Colon (tissue), 2 donors: ENCODE measurements at regions not wholly inside any gene's neighbourhood (a gene's known extent, or its start where the extent isn't known, plus 50 kb on each side); places are given as distances from the start of the nearest gene placed in this dataset.

ENCODE experiments used
- FAIRE-seq: peaks from 2 replicates; lab custom pipeline; 2012; peaks lifted over from hg19 to GRCh38; lab: Jason Lieb, UNC
- donor health status: control.
- donor health status: control.

- no peak for FAIRE-seq
Observed at GRCh38 chr2:196442211-196442610, 197.3 kb upstream of the CCDC150 start.

DNA sequence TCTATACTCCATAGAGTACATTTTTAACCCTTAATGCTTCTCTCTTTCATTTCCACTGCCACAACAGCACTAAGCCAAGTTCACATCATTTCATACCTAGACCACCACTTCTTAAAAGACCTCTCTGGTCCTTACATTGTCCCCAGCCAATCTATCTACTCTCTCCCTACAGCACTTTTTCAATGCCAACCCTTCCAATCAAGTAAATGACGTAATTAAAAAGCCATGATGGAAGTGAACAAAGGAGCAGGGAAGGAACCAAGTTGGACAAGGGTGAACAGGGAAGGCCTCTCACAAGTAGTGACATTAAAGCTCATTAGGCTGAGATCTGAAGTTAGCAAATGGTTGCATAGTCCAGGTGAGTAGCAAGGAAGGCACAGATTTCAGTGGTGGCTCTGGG lies 195.1 kb upstream of the CCDC150 start:
- no peak for FAIRE-seq

DNA sequence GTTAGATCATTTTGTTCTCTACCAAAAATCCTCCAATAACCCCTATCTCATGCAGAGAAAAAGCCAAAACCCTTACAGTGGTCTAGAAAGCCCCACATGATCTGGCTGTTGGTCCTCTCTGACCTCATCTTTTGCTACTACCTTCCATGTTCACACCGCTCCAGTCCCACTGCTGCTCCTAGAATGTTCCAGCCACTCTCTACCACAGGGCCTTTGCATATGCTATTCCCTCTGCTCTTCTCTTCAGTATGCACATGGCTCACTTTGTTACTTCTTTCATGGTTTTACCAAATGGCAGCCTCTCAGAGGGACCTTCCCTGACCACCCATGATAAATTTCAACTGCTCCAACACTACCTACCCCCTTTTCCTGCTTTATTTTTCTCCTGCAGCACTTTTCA lies 193.5 kb upstream of the CCDC150 start:
- FAIRE-seq, result no peak

DNA sequence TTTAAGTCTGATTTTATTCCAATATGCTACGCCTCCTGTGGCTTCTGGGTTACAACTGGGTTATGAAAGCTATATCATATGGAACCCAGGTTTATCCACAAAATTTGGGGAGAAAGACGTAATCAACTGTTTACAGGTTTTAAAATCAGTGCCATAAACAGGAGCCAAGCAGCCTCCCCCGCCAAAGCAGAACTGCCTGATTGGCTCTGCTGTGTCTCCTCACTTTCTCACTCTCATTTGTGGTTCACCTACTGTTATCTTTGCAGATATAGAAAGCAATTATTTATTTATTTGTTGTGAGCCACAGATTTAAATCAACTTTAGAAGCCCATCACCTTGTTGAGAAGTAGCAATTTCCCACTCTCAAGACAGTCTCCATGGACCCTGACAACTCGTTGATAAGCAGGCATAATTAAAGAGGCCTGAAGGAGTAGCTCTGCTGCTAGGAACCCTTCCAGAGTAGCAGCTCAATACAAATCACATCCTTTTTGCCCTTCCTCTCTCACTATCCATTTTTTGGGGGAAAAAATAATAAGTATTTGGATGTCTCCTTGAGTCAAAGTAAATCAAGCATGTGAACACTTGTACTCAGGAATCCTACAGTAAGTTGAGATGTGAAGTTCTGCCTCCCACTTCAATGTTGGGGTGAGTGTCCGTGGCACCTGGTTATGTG lies 191.0 kb upstream of the CCDC150 start:
- no peak for FAIRE-seq

DNA sequence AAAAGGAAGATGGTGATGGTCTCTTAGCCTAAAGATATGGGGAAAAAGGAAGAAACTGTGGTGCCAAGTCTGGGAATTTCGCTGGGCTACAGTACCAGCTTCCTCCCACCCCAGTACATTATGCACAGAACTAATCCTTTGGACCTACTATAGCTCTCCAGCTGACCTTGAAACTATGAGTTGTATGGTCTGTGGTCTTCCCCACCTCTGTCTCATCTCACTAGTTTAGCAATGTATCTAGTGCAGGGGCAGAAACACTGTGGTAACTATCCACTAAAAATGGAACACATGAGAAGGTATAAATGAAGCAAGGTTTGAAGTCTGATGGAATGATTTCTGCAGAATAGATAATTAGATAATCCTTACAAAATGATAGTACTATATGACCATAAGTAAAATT lies 190.4 kb upstream of the CCDC150 start:
- FAIRE-seq, result no peak

DNA sequence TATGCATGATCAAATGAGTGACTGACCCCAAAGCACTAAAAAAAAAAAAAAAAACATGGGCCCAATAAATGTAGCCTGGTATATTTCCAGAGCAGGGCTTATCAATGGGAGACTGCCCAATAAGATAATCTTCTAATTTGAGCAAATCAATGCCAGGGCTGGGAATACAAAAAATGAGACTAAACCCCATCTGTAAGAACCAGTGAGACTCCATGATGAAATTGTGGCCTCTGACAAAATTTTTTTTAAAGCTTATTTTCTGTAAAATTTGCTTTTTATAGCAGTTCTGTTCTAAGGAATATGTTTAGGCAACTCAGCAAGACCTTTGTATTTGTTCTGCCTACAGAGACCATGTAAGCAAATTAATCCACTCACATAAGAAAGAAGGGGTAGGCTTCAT lies 186.8 kb upstream of the CCDC150 start:
- no peak for FAIRE-seq

- FAIRE-seq, result no peak
Observed at GRCh38 chr2:196453613-196454047, 185.9 kb upstream of the CCDC150 start.

GRCh38 chr2:196454492-196454891 lies 185.0 kb upstream of the CCDC150 start:
- FAIRE-seq, result no peak

- no peak for FAIRE-seq
Observed at GRCh38 chr2:196459539-196459938, 180.0 kb upstream of the CCDC150 start.

- no peak for FAIRE-seq
Observed at GRCh38 chr2:196463706-196464105, 175.8 kb upstream of the CCDC150 start.

- FAIRE-seq, result no peak
Observed at GRCh38 chr2:196464311-196464710, 175.2 kb upstream of the CCDC150 start.

GRCh38 chr2:196466581-196466980 lies 172.9 kb upstream of the CCDC150 start:
- no peak for FAIRE-seq

DNA sequence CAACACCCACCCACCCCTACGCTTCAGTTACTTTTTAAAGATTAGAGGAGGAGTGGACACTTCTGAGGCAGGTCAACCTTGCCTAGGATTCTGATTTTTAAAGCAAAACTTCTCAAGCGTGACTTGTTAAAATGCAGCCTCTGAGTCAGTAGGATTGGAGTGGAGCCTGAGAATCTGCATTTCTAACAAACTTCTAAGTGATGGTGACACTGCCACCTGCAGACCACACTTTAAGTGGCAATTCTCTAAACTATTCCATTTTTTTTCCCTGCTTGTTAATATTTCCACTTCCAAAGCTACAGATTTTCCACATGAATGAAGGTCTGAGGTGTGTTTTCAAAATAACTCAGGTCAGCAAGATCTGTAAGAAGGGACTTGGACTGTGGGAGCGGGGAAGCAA lies 171.1 kb upstream of the CCDC150 start:
- FAIRE-seq, result no peak

GRCh38 chr2:196473617-196474016 lies 165.9 kb upstream of the CCDC150 start:
- no peak for FAIRE-seq

DNA sequence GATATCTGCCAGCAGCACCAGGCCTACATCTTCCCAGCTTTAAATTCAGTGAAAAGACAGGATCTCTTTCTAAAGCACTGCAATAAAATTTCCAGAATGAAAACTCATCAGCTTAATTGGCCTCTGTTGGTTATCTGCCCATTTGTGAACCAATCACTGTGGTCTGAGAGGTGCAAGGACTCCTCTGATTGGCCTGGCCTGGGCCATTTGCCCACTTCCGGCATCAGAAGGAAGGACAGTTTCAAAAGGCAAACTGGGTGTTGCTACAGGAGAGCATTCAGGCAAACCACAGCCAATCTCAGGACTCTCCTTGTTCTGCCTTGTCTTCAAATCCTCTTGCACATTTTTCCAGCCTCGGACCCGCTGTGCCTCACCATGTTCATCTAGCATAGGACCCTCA lies 163.9 kb upstream of the CCDC150 start:
- no peak for FAIRE-seq

GRCh38 chr2:196478588-196478987 lies 160.9 kb upstream of the CCDC150 start:
- FAIRE-seq, result no peak

GRCh38 chr2:196479350-196479749 lies 160.2 kb upstream of the CCDC150 start:
- no peak for FAIRE-seq

GRCh38 chr2:196480653-196481323 lies 158.7 kb upstream of the CCDC150 start:
- FAIRE-seq, result no peak

- no peak for FAIRE-seq
Observed at GRCh38 chr2:196481324-196481697, 158.2 kb upstream of the CCDC150 start.

- no peak for FAIRE-seq
Observed at GRCh38 chr2:196482119-196483065, 157.1 kb upstream of the CCDC150 start.

GRCh38 chr2:196486146-196486545 lies 153.4 kb upstream of the CCDC150 start:
- FAIRE-seq, result no peak

GRCh38 chr2:196487417-196487816 lies 152.1 kb upstream of the CCDC150 start:
- FAIRE-seq, result no peak

GRCh38 chr2:196489371-196489770 lies 150.1 kb upstream of the CCDC150 start:
- no peak for FAIRE-seq
